Trophoblast cell (in vitro differentiated cells and primary cell): ENCODE measurements at regions not wholly inside any gene's neighbourhood (a gene's known extent, or its start where the extent isn't known, plus 50 kb on each side); places are given as distances from the start of the nearest gene placed in this dataset.
A peak's percentile ranks its signal among the peaks of the same experiment; 100 is the strongest.
"Not testable (repeated sequence)": the region's sequence is repeated elsewhere in the genome, so short reads cannot be mapped to it uniquely, and the experiment has no call there.

Experiments
- DNase-seq, 2 donors: peaks; one replicate each; pipeline ENCODE4 v3.0.0-alpha.2; 2016
- H2AFZ ChIP-seq: 2 replicates; pipeline ENCODE4 v1.6.1; 2013; ENCODE audit warnings: low read length, moderate library complexity, mild to moderate bottlenecking; ENCODE audit not compliant: insufficient read depth, poor library complexity
- H2AK5ac ChIP-seq: 2 replicates; pipeline ENCODE4 v1.6.1; 2013; ENCODE audit warnings: mild to moderate bottlenecking, low read length
- H2BK120ac ChIP-seq: 2 replicates; pipeline ENCODE4 v1.6.1; 2013; ENCODE audit warnings: low read length, mild to moderate bottlenecking, moderate library complexity; ENCODE audit not compliant: insufficient read depth, poor library complexity
- H2BK12ac ChIP-seq: 2 replicates; pipeline ENCODE4 v1.6.1; 2013; ENCODE audit warnings: mild to moderate bottlenecking, low read length, moderate library complexity
- H2BK5ac ChIP-seq: 2 replicates; pipeline ENCODE4 v1.6.1; 2013; ENCODE audit warnings: low read length, low read depth, moderate library complexity, mild to moderate bottlenecking; ENCODE audit not compliant: poor library complexity
- H3K14ac ChIP-seq: 2 replicates; pipeline ENCODE4 v1.6.1; 2013; ENCODE audit warnings: mild to moderate bottlenecking, low read length
- H3K18ac ChIP-seq: 2 replicates; pipeline ENCODE4 v1.6.1; 2013; ENCODE audit warnings: mild to moderate bottlenecking, low read length
- H3K23ac ChIP-seq: 2 replicates; pipeline ENCODE4 v1.6.1; 2013; ENCODE audit warnings: low read length
- H3K27ac ChIP-seq: 2 replicates; pipeline ENCODE4 v1.5.1; 2013; ENCODE audit warnings: low read depth, mild to moderate bottlenecking, inconsistent platforms, low read length, moderate library complexity
- H3K27me3 ChIP-seq: 2 replicates; pipeline ENCODE4 v1.6.1; 2013; ENCODE audit warnings: inconsistent platforms, mild to moderate bottlenecking, low read length, moderate library complexity; ENCODE audit not compliant: insufficient read depth
- H3K36me3 ChIP-seq, 2 experiments: 1 replicate in 1 of 2; 2 replicates in 1 of 2; pipeline ENCODE4 v1.6.1; 2013; ENCODE audit warnings: low read length in 2 of 2, mild to moderate bottlenecking in 2 of 2, moderate library complexity in 1 of 2; ENCODE audit not compliant: insufficient read depth in 2 of 2, control insufficient read depth in 1 of 2
- H3K4ac ChIP-seq: 2 replicates; pipeline ENCODE4 v1.6.1; 2013; ENCODE audit warnings: low read depth, mild to moderate bottlenecking, low read length, moderate library complexity
- H3K4me1 ChIP-seq, 2 experiments: 1 replicate in 1 of 2; 2 replicates in 1 of 2; pipeline ENCODE4 v1.6.1; 2013; ENCODE audit warnings: low read length in 2 of 2, mild to moderate bottlenecking in 2 of 2, moderate library complexity in 1 of 2; ENCODE audit not compliant: insufficient read depth in 2 of 2, control insufficient read depth in 1 of 2
- H3K4me2 ChIP-seq: 2 replicates; pipeline ENCODE4 v1.6.1; 2013; ENCODE audit warnings: inconsistent platforms, mild to moderate bottlenecking, low read length, moderate library complexity
- H3K4me3 ChIP-seq: 2 replicates; pipeline ENCODE4 v1.5.1; 2013; ENCODE audit warnings: mild to moderate bottlenecking, low read depth, low read length, inconsistent platforms
- H3K79me1 ChIP-seq: one replicate; pipeline ENCODE4 v1.6.1; 2013; ENCODE audit warnings: low read length
- H3K79me2 ChIP-seq: 2 replicates; pipeline ENCODE4 v1.6.1; 2013; ENCODE audit warnings: low read length, mild to moderate bottlenecking; ENCODE audit not compliant: control insufficient read depth, insufficient read depth, poor library complexity
- H3K9ac ChIP-seq: 2 replicates; pipeline ENCODE4 v1.6.1; 2013; ENCODE audit warnings: mild to moderate bottlenecking, low read length
- H3K9me3 ChIP-seq: 2 replicates; pipeline ENCODE4 v1.6.1; 2013; ENCODE audit warnings: low read depth, mild to moderate bottlenecking, control low read depth, inconsistent platforms, low read length; ENCODE audit not compliant: insufficient read depth
- H4K12ac ChIP-seq: 2 replicates; pipeline ENCODE4 v1.6.1; 2013; ENCODE audit warnings: low read depth, mild to moderate bottlenecking, low read length, moderate library complexity
- H4K8ac ChIP-seq: 2 replicates; pipeline ENCODE4 v1.6.1; 2013; ENCODE audit warnings: low read depth, mild to moderate bottlenecking, low read length, moderate library complexity
- H4K91ac ChIP-seq: one replicate; pipeline ENCODE4 v1.6.1; 2013; ENCODE audit warnings: low read depth, mild to moderate bottlenecking, low read length, moderate library complexity
- WGBS: extraction: QIAGEN DNeasy Blood & Tissue Kit; methylation state at CpG from one replicate; pipeline ENCODE4 v1.1.7; 2013; ENCODE audit warnings: missing lambda C conversion rate; ENCODE audit not compliant: insufficient read length, insufficient coverage; ENCODE audit errors: extremely low coverage; 5-methylcytosine and 5-hydroxymethylcytosine counted together

GRCh38 chr2:38451778-38452177, 74.7 kb upstream of the ATL2 start:
- H2AK5ac ChIP-seq, H3K4me1 ChIP-seq, H3K9ac ChIP-seq, H3K79me1 ChIP-seq, H3K18ac ChIP-seq, H2BK12ac ChIP-seq, H2AFZ ChIP-seq, H3K27ac ChIP-seq, H3K4me2 ChIP-seq, H3K9me3 ChIP-seq, H3K27me3 ChIP-seq, H4K12ac ChIP-seq, H3K14ac ChIP-seq, H2BK120ac ChIP-seq, H3K23ac ChIP-seq, H4K8ac ChIP-seq, H2BK5ac ChIP-seq, H3K4ac ChIP-seq, H3K36me3 ChIP-seq, H3K4me3 ChIP-seq, H3K79me2 ChIP-seq, H4K91ac ChIP-seq, DNase-seq: not testable (repeated sequence)
- no CpG with 5 or more reads among the region's 5 CpGs for WGBS

GRCh38 chr2:38450509-38450908, 73.4 kb upstream of the ATL2 start:
- H3K36me3 ChIP-seq: no peaks in the 10 kb centered on the region
- no peak overlapping the region for H4K12ac ChIP-seq
- no peaks in the 10 kb centered on the region for H3K27me3 ChIP-seq
- no peaks in the 10 kb centered on the region for H3K79me2 ChIP-seq
- no peaks in the 10 kb centered on the region for H3K79me1 ChIP-seq
- H2BK5ac ChIP-seq: no peak overlapping the region
- no peak overlapping the region for H2AFZ ChIP-seq
- H3K14ac ChIP-seq: no peak overlapping the region
- no peak overlapping the region for H4K91ac ChIP-seq
- no peak for DNase-seq
- H2BK120ac ChIP-seq: no peak overlapping the region
- no peak overlapping the region for H4K8ac ChIP-seq
- H3K4me1 ChIP-seq: peaks cover 0 to 9% of the 10 kb centered on the region in 2 experiments
- H3K27ac ChIP-seq: no peak overlapping the region
- no peak overlapping the region for H2BK12ac ChIP-seq
- no CpG with 5 or more reads among the region's 2 CpGs for WGBS
- H3K4ac ChIP-seq: no peak overlapping the region
- H2AK5ac ChIP-seq: no peak overlapping the region
- no peaks in the 10 kb centered on the region for H3K9me3 ChIP-seq
- H3K18ac ChIP-seq: no peak overlapping the region
- H3K9ac ChIP-seq: no peak overlapping the region
- H3K23ac ChIP-seq: no peak overlapping the region
- H3K4me3 ChIP-seq: no peak overlapping the region
- no peak overlapping the region for H3K4me2 ChIP-seq

GRCh38 chr2:38448692-38449410, 71.8 kb upstream of the ATL2 start:
- Histone ChIP-seq H3K4ac (no peak overlapping the region), H3K79me1 (no peaks in the 10 kb centered on the region), H3K18ac (no peak overlapping the region), H3K4me3 (no peak overlapping the region), H4K8ac (no peak overlapping the region), H3K4me1 (peaks cover 0 to 9% of the 10 kb centered on the region in 2 experiments), H3K9ac (no peak overlapping the region), H4K91ac (no peak overlapping the region), H4K12ac (no peak overlapping the region), H3K27ac (no peak overlapping the region), H3K36me3 (no peaks in the 10 kb centered on the region), H2AFZ (no peak overlapping the region), H3K23ac (no peak overlapping the region), H3K4me2 (no peak overlapping the region), H2BK12ac (no peak overlapping the region), H2BK5ac (no peak overlapping the region), H3K14ac (no peak overlapping the region), H2BK120ac (no peak overlapping the region), H3K79me2 (no peaks in the 10 kb centered on the region), H3K9me3 (no peaks in the 10 kb centered on the region), H2AK5ac (no peak overlapping the region), H3K27me3 (no peaks in the 10 kb centered on the region)
- WGBS: no CpG with 5 or more reads among the region's 6 CpGs
- DNase-seq: no peak

GRCh38 chr2:38446906-38447561, 70.0 kb upstream of the ATL2 start:
- no peak overlapping the region for H2BK120ac ChIP-seq
- no CpG with 5 or more reads among the region's 7 CpGs for WGBS
- H3K4ac ChIP-seq: no peak overlapping the region
- H3K27ac ChIP-seq: peak overlapping the region; percentile 3
- H3K4me2 ChIP-seq: peak overlapping the region; percentile 10
- no peak overlapping the region for H3K18ac ChIP-seq
- H3K79me2 ChIP-seq: no peaks in the 10 kb centered on the region
- H3K14ac ChIP-seq: no peak overlapping the region
- no peak overlapping the region for H4K91ac ChIP-seq
- peak; percentile 52 to 79 for DNase-seq
- H3K27me3 ChIP-seq: no peaks in the 10 kb centered on the region
- no peak overlapping the region for H4K8ac ChIP-seq
- H3K9ac ChIP-seq: no peak overlapping the region
- H3K4me3 ChIP-seq: no peak overlapping the region
- H2BK12ac ChIP-seq: no peak overlapping the region
- H4K12ac ChIP-seq: no peak overlapping the region
- no peak overlapping the region for H3K23ac ChIP-seq
- no peaks in the 10 kb centered on the region for H3K79me1 ChIP-seq
- no peaks in the 10 kb centered on the region for H3K36me3 ChIP-seq
- no peak overlapping the region for H2BK5ac ChIP-seq
- H3K4me1 ChIP-seq: peaks cover 0 to 15% of the 10 kb centered on the region in 2 experiments
- H2AK5ac ChIP-seq: no peak overlapping the region
- H2AFZ ChIP-seq: no peak overlapping the region
- H3K9me3 ChIP-seq: no peaks in the 10 kb centered on the region
